ENCODE measurements at regions not wholly inside any gene's neighbourhood (a gene's known extent, or its start where the extent isn't known, plus 50 kb on each side); places are given as distances from the start of the nearest gene placed in this dataset.
"Not testable (repeated sequence)": the region's sequence is repeated elsewhere in the genome, so short reads cannot be mapped to it uniquely, and the experiment has no call there.

GRCh38 chr2:147609301-147609700, 235.5 kb upstream of the ACVR2A start:
- DNase-seq (ENCODE audit: low read depth), result no peak

- DNase-seq (ENCODE audit: low read depth), result no peak
Observed at GRCh38 chr2:147607379-147607778, 237.4 kb upstream of the ACVR2A start.

GRCh38 chr2:147603876-147604275, 241.0 kb upstream of the ACVR2A start:
- no peak for DNase-seq (ENCODE audit: low read depth)

- no peak for DNase-seq (ENCODE audit: low read depth)
Observed at GRCh38 chr2:147603447-147603846, 241.4 kb upstream of the ACVR2A start.

- DNase-seq (ENCODE audit: low read depth), result no peak
Observed at GRCh38 chr2:147600646-147601045, 244.2 kb upstream of the ACVR2A start.

- DNase-seq (ENCODE audit: low read depth), result no peak
Observed at GRCh38 chr2:147600223-147600622, 244.6 kb upstream of the ACVR2A start.

GRCh38 chr2:147595200-147595599, 249.6 kb upstream of the ACVR2A start:
- DNase-seq (ENCODE audit: low read depth), result no peak

GRCh38 chr2:147594038-147594437, 250.8 kb upstream of the ACVR2A start:
- DNase-seq (ENCODE audit: low read depth), result no peak

GRCh38 chr2:147592784-147593183, 252.0 kb upstream of the ACVR2A start:
- not testable (repeated sequence) for DNase-seq (ENCODE audit: low read depth)

GRCh38 chr2:147589127-147589526, 255.7 kb upstream of the ACVR2A start:
- DNase-seq (ENCODE audit: low read depth), result no peak

GRCh38 chr2:147588191-147588590, 256.6 kb upstream of the ACVR2A start:
- peak; percentile 73 for DNase-seq (ENCODE audit: low read depth)

- DNase-seq (ENCODE audit: low read depth), result no peak
Observed at GRCh38 chr2:147578529-147578928, 266.3 kb upstream of the ACVR2A start.

- no peak for DNase-seq (ENCODE audit: low read depth)
Observed at GRCh38 chr2:147577998-147578380, 266.8 kb upstream of the ACVR2A start.

GRCh38 chr2:147577323-147577997, 267.4 kb upstream of the ACVR2A start:
- DNase-seq (ENCODE audit: low read depth), result no peak

GRCh38 chr2:147575106-147575505, 269.7 kb upstream of the ACVR2A start:
- no peak for DNase-seq (ENCODE audit: low read depth)

GRCh38 chr2:147572622-147573021, 272.2 kb upstream of the ACVR2A start:
- DNase-seq (ENCODE audit: low read depth), result no peak

- DNase-seq (ENCODE audit: low read depth), result no peak
Observed at GRCh38 chr2:147569426-147569825, 275.4 kb upstream of the ACVR2A start.

GRCh38 chr2:147568109-147568508, 276.7 kb upstream of the ACVR2A start:
- DNase-seq (ENCODE audit: low read depth), result no peak

- DNase-seq (ENCODE audit: low read depth), result no peak
Observed at GRCh38 chr2:147567136-147567535, 277.7 kb upstream of the ACVR2A start.

- DNase-seq (ENCODE audit: low read depth), result peak; percentile 6
Observed at GRCh38 chr2:147560810-147561535, 283.9 kb upstream of the ACVR2A start.

GRCh38 chr2:147559070-147559725, 285.6 kb upstream of the ACVR2A start:
- DNase-seq (ENCODE audit: low read depth), result no peak

- no peak for DNase-seq (ENCODE audit: low read depth)
Observed at GRCh38 chr2:147558620-147559019, 286.2 kb upstream of the ACVR2A start.

Measured in LHCN-M2 (cell line).